Activated CD8-positive, alpha-beta memory T cell treated with anti-CD3 and anti-CD28 coated beads, Interleukin-2, amount 10 ng/mL, durations not matched to agents 7 days and 5 days (primary cell): ENCODE measurements at regions not wholly inside any gene's neighbourhood (a gene's known extent, or its start where the extent isn't known, plus 50 kb on each side); places are given as distances from the start of the nearest gene placed in this dataset.

Experiments used
- ATAC-seq: fragments of 150-1000 bp; cut with Tn5 transposase; one replicate; pipeline ENCODE4 v1.10.0; 2021; ENCODE audit warnings: moderate library complexity
- CTCF ChIA-PET: fragments of 350-600 bp; sonication (Branson Sonifier 250); formaldehyde crosslinking; loops from one replicate; lab custom pipeline; 2021; ENCODE audit warnings: antibody characterized with exemption; lab: Charles Lee
- DNase-seq: peaks from one replicate; pipeline ENCODE4 v3.0.0-alpha.2; 2020
- H3K27ac Mint-ChIP-seq: one replicate; pipeline ENCODE4 v1.8.0; 2021; ENCODE audit warnings: mild to moderate bottlenecking, mixed read lengths
- H3K27me3 Mint-ChIP-seq: one replicate; pipeline ENCODE4 v1.8.0; 2021; ENCODE audit warnings: mixed read lengths
- H3K36me3 Mint-ChIP-seq: one replicate; pipeline ENCODE4 v1.8.0; 2021; ENCODE audit warnings: mild to moderate bottlenecking, mixed read lengths
- H3K4me1 Mint-ChIP-seq: one replicate; pipeline ENCODE4 v1.8.0; 2021; ENCODE audit warnings: mixed read lengths
- H3K4me3 Mint-ChIP-seq: one replicate; pipeline ENCODE4 v1.8.0; 2021; ENCODE audit warnings: mild to moderate bottlenecking, moderate library complexity, mixed read lengths
- H3K9me3 Mint-ChIP-seq: one replicate; pipeline ENCODE4 v1.8.0; 2022; ENCODE audit warnings: low read depth, mixed read lengths

- Mint-ChIP-seq H3K27ac (no peak overlapping the region), H3K9me3 (no peaks in the 10 kb centered on the region), H3K4me3 (no peak overlapping the region), H3K27me3 (peaks cover 4% of the 10 kb centered on the region), H3K36me3 (no peaks in the 10 kb centered on the region), H3K4me1 (no peaks in the 10 kb centered on the region)
- ATAC-seq: no peak
- CTCF ChIA-PET: no interaction called here
- no peak for DNase-seq
Measured at GRCh38 chr7:25711940-25712339, 440.1 kb upstream of the NFE2L3 start.

GRCh38 chr7:25712500-25712899, 439.5 kb upstream of the NFE2L3 start:
- ATAC-seq: no peak
- CTCF ChIA-PET: no interaction called here

GRCh38 chr7:25714013-25714412, 438.0 kb upstream of the NFE2L3 start:
- Mint-ChIP-seq H3K36me3 (no peaks in the 10 kb centered on the region), H3K27ac (no peak overlapping the region), H3K4me1 (no peaks in the 10 kb centered on the region), H3K9me3 (no peaks in the 10 kb centered on the region), H3K27me3 (peaks cover 4% of the 10 kb centered on the region), H3K4me3 (no peak overlapping the region)
- ATAC-seq (no peak), DNase-seq (no peak)
- CTCF ChIA-PET: no interaction called here

More at GRCh38 chr7:25712500-25712899, 439.5 kb upstream of the NFE2L3 start:
- Mint-ChIP-seq H3K27me3 (peaks cover 4% of the 10 kb centered on the region), H3K4me1 (no peaks in the 10 kb centered on the region), H3K27ac (no peak overlapping the region), H3K36me3 (no peaks in the 10 kb centered on the region), H3K9me3 (no peaks in the 10 kb centered on the region), H3K4me3 (no peak overlapping the region)
- DNase-seq: no peak

GRCh38 chr7:25716421-25716820, 435.6 kb upstream of the NFE2L3 start:
- H3K4me3 Mint-ChIP-seq: no peak overlapping the region
- no peaks in the 10 kb centered on the region for H3K27me3 Mint-ChIP-seq
- no peaks in the 10 kb centered on the region for H3K9me3 Mint-ChIP-seq
- CTCF ChIA-PET: no interaction called here
- ATAC-seq (no peak), DNase-seq (no peak)
- H3K4me1 Mint-ChIP-seq: no peaks in the 10 kb centered on the region
- no peaks in the 10 kb centered on the region for H3K36me3 Mint-ChIP-seq
- H3K27ac Mint-ChIP-seq: no peak overlapping the region

GRCh38 chr7:25718596-25718995, 433.4 kb upstream of the NFE2L3 start:
- ATAC-seq: no peak

GRCh38 chr7:25719190-25719896, 432.7 kb upstream of the NFE2L3 start:
- Mint-ChIP-seq H3K4me3 (no peak overlapping the region), H3K27ac (no peak overlapping the region), H3K9me3 (no peaks in the 10 kb centered on the region), H3K4me1 (no peaks in the 10 kb centered on the region), H3K36me3 (no peaks in the 10 kb centered on the region), H3K27me3 (no peaks in the 10 kb centered on the region)
- CTCF ChIA-PET: no interaction called here
- ATAC-seq (no peak), DNase-seq (no peak)

More at GRCh38 chr7:25718596-25718995, 433.4 kb upstream of the NFE2L3 start:
- Mint-ChIP-seq H3K27me3 (no peaks in the 10 kb centered on the region), H3K9me3 (no peaks in the 10 kb centered on the region), H3K27ac (no peak overlapping the region), H3K36me3 (no peaks in the 10 kb centered on the region), H3K4me3 (no peak overlapping the region), H3K4me1 (no peaks in the 10 kb centered on the region)
- CTCF ChIA-PET: interaction anchor here (1.0 kb wide), 1 partner anchor 47 kb away, joined by 3 read pairs; no protein-coding TSS in a partner anchor
- no peak for DNase-seq

- no peaks in the 10 kb centered on the region for H3K36me3 Mint-ChIP-seq
- no peaks in the 10 kb centered on the region for H3K4me1 Mint-ChIP-seq
- CTCF ChIA-PET: no interaction called here
- H3K4me3 Mint-ChIP-seq: no peak overlapping the region
- DNase-seq (no peak), ATAC-seq (no peak)
- H3K27ac Mint-ChIP-seq: no peak overlapping the region
- no peaks in the 10 kb centered on the region for H3K9me3 Mint-ChIP-seq
- peaks cover 3% of the 10 kb centered on the region for H3K27me3 Mint-ChIP-seq
Measured at GRCh38 chr7:25720427-25720826, 431.6 kb upstream of the NFE2L3 start.

- H3K9me3 Mint-ChIP-seq: no peaks in the 10 kb centered on the region
- H3K4me1 Mint-ChIP-seq: no peaks in the 10 kb centered on the region
- no peak overlapping the region for H3K4me3 Mint-ChIP-seq
- ATAC-seq (no peak), DNase-seq (no peak)
- H3K36me3 Mint-ChIP-seq: no peaks in the 10 kb centered on the region
- no peak overlapping the region for H3K27ac Mint-ChIP-seq
- peaks cover 3% of the 10 kb centered on the region for H3K27me3 Mint-ChIP-seq
- CTCF ChIA-PET: interaction anchor here (1.0 kb wide), 1 partner anchor 14 kb away, joined by 3 read pairs; no protein-coding TSS in a partner anchor
Measured at GRCh38 chr7:25722856-25723255, 429.1 kb upstream of the NFE2L3 start.

- no peak overlapping the region for H3K4me3 Mint-ChIP-seq
- CTCF ChIA-PET: no interaction called here
- ATAC-seq (no peak), DNase-seq (no peak)
- H3K36me3 Mint-ChIP-seq: no peaks in the 10 kb centered on the region
- H3K27ac Mint-ChIP-seq: no peak overlapping the region
- H3K27me3 Mint-ChIP-seq: peaks cover 6% of the 10 kb centered on the region
- no peaks in the 10 kb centered on the region for H3K4me1 Mint-ChIP-seq
- no peaks in the 10 kb centered on the region for H3K9me3 Mint-ChIP-seq
Measured at GRCh38 chr7:25725451-25725850, 426.5 kb upstream of the NFE2L3 start.

- H3K9me3 Mint-ChIP-seq: no peaks in the 10 kb centered on the region
- DNase-seq (no peak), ATAC-seq (no peak)
- no peak overlapping the region for H3K4me3 Mint-ChIP-seq
- no peak overlapping the region for H3K27ac Mint-ChIP-seq
- H3K36me3 Mint-ChIP-seq: no peaks in the 10 kb centered on the region
- no peaks in the 10 kb centered on the region for H3K4me1 Mint-ChIP-seq
- H3K27me3 Mint-ChIP-seq: peaks cover 6% of the 10 kb centered on the region
- CTCF ChIA-PET: no interaction called here
Measured at GRCh38 chr7:25726170-25726780, 425.7 kb upstream of the NFE2L3 start.

- Mint-ChIP-seq H3K9me3 (no peaks in the 10 kb centered on the region), H3K4me1 (no peaks in the 10 kb centered on the region), H3K27ac (no peak overlapping the region), H3K27me3 (peaks cover 6% of the 10 kb centered on the region), H3K36me3 (no peaks in the 10 kb centered on the region), H3K4me3 (no peak overlapping the region)
- CTCF ChIA-PET: no interaction called here
- ATAC-seq (no peak), DNase-seq (no peak)
Measured at GRCh38 chr7:25726781-25727311, 425.2 kb upstream of the NFE2L3 start.

- DNase-seq (no peak), ATAC-seq (no peak)
- no peak overlapping the region for H3K4me3 Mint-ChIP-seq
- no peaks in the 10 kb centered on the region for H3K4me1 Mint-ChIP-seq
- peaks cover 6% of the 10 kb centered on the region for H3K27me3 Mint-ChIP-seq
- H3K36me3 Mint-ChIP-seq: no peaks in the 10 kb centered on the region
- no peak overlapping the region for H3K27ac Mint-ChIP-seq
- no peaks in the 10 kb centered on the region for H3K9me3 Mint-ChIP-seq
- CTCF ChIA-PET: interaction anchor here (1.3 kb wide), 1 partner anchor 47 kb away, joined by 4 read pairs; no protein-coding TSS in a partner anchor
Measured at GRCh38 chr7:25727446-25727845, 424.6 kb upstream of the NFE2L3 start.

- H3K27ac Mint-ChIP-seq: no peak overlapping the region
- CTCF ChIA-PET: interaction anchor here (1.3 kb wide), 1 partner anchor 47 kb away, joined by 4 read pairs; no protein-coding TSS in a partner anchor
- H3K27me3 Mint-ChIP-seq: peaks cover 6% of the 10 kb centered on the region
- no peaks in the 10 kb centered on the region for H3K9me3 Mint-ChIP-seq
- H3K4me3 Mint-ChIP-seq: no peak overlapping the region
- no peaks in the 10 kb centered on the region for H3K4me1 Mint-ChIP-seq
- ATAC-seq (no peak), DNase-seq (no peak)
- no peaks in the 10 kb centered on the region for H3K36me3 Mint-ChIP-seq
Measured at GRCh38 chr7:25727876-25728275, 424.1 kb upstream of the NFE2L3 start.
